Astrocyte of the spinal cord (primary cell): ENCODE measurements at regions not wholly inside any gene's neighbourhood (a gene's known extent, or its start where the extent isn't known, plus 50 kb on each side); places are given as distances from the start of the nearest gene placed in this dataset.
A peak's percentile ranks its signal among the peaks of the same experiment; 100 is the strongest.

Experiments used
- DNase-seq: peaks from one replicate; pipeline ENCODE4 v3.0.0; 2011; ENCODE audit warnings: low read depth, low spot score
- H3K4me3 ChIP-seq: 2 replicates; pipeline ENCODE4 v1.5.1; 2011; ENCODE audit warnings: low read depth, mild to moderate bottlenecking, low read length, moderate library complexity
- CTCF ChIP-seq: IDR thresholded peaks from 2 replicates; pipeline ENCODE4 v1.5.1; 2012; ENCODE audit warnings: low read depth, mild to moderate bottlenecking, low read length, inconsistent platforms
- in situ Hi-C: cut with HindIII; loops from 2 replicates; pipeline ENCODE4 v1.10.0; 2017; ENCODE audit warnings: low sequenced_read_pairs

DNA sequence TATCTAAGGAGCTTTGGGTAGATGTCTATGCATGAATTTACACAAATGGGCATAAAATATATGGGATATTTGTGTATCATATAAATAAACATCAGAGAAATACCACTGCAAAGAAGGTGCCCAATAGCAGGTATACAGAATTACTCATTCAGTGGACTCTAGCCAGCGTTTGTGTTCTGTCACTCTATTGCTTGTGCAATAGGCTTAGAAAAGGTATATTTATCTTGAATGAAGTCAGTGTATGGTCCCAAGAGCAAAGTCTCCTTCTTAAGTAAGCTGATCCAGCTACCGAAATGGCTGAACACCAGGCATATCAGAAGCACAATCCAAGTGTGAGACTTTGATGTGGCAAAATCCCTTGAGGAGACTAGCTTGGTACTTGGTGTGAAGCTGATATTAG lies 1058.4 kb downstream of the SORCS1 start:
- DNase-seq, result no peak
- no peak for TF ChIP-seq CTCF
- in situ Hi-C loops, result no loop called here
- H3K4me3 ChIP-seq, result no peak overlapping the region

- no peak for DNase-seq
- no peak overlapping the region for H3K4me3 ChIP-seq
- TF ChIP-seq CTCF, result no peak
- in situ Hi-C loops, result no loop called here
Observed at GRCh38 chr10:106089855-106090254, 1074.7 kb downstream of the SORCS1 start.

- H3K4me3 ChIP-seq, result no peak overlapping the region
- in situ Hi-C loops, result no loop called here
- TF ChIP-seq CTCF, result no peak
- DNase-seq, result no peak
Observed at GRCh38 chr10:106086391-106086790, 1078.1 kb downstream of the SORCS1 start.

DNA sequence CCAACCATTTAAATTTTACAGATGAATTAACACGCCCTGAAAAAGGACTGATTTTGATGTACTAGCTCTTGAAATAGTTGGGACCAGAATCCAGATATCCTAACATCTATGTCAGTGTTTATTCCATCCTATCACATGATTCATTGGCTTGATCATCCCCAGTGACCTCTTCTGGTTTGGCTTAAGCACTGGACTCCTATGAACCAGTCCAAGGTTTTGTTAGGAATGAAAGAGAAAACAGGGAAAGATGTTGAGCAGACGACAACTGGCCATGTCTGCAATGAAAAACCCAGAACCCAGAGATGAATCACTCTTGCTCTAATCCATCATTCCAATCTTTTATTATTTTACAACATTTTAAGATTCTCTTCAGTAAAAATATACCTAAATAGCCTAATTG lies 1080.9 kb downstream of the SORCS1 start:
- no peak overlapping the region for H3K4me3 ChIP-seq
- in situ Hi-C loops, result no loop called here
- DNase-seq, result no peak
- TF ChIP-seq CTCF, result no peak

DNA sequence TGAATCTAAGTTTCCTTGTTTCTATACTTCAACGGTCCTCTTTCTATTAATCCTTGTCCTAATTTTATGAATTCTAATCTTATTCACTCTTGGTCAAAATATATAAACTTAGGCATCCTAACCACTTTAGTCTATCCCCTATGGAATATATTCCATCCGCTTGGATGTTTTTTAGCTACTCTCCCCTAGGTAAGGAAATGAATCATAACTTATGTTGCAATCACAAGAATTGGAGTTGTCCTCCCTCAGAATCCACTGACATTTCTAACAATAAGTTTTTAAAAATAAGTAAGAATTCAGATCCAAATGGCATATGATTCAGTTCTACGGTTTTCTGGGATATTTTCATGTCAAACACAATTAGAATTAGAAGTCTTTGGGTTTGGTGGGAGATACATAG lies 1081.6 kb downstream of the SORCS1 start:
- in situ Hi-C loops, result no loop called here
- DNase-seq, result no peak
- TF ChIP-seq CTCF, result no peak
- no peak overlapping the region for H3K4me3 ChIP-seq

- no peak overlapping the region for H3K4me3 ChIP-seq
- in situ Hi-C loops, result no loop called here
- DNase-seq, result peak; percentile 15
- no peak for TF ChIP-seq CTCF
Observed at GRCh38 chr10:106078895-106079576, 1085.5 kb downstream of the SORCS1 start.
